ENCODE measurements at regions not wholly inside any gene's neighbourhood (a gene's known extent, or its start where the extent isn't known, plus 50 kb on each side); places are given as distances from the start of the nearest gene placed in this dataset.

DNA sequence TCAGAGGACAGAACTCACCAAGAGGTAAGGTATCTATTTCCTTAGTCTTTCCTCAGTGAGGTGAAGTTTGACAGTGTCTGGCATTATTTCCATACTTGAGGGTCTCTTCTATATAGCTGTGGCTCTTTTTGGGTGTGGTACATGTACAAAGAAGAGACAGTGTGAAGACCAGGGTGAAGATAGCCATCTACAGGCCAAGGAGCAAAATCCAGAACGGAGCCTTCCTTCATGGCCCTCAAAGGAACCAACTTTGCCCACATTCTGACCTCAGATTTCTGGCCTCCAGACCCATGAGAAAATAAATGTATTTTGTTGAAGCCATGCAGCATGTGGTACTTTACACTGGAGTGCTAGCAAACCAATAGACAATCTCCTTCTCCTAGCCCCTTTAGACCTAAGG lies 858.5 kb upstream of the B3GALT2 start:
- TF ChIP-seq, protein P1, sequence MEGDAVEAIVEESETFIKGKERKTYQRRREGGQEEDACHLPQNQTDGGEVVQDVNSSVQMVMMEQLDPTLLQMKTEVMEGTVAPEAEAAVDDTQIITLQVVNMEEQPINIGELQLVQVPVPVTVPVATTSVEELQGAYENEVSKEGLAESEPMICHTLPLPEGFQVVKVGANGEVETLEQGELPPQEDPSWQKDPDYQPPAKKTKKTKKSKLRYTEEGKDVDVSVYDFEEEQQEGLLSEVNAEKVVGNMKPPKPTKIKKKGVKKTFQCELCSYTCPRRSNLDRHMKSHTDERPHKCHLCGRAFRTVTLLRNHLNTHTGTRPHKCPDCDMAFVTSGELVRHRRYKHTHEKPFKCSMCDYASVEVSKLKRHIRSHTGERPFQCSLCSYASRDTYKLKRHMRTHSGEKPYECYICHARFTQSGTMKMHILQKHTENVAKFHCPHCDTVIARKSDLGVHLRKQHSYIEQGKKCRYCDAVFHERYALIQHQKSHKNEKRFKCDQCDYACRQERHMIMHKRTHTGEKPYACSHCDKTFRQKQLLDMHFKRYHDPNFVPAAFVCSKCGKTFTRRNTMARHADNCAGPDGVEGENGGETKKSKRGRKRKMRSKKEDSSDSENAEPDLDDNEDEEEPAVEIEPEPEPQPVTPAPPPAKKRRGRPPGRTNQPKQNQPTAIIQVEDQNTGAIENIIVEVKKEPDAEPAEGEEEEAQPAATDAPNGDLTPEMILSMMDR (IDR thresholded peaks at IDR 0.05; ENCODE audit: borderline replicate concordance, extremely low read depth, low read length, poor library complexity, severe bottlenecking) = no peak
- no peak for TF ChIP-seq EZH2 (IDR thresholded peaks at IDR 0.05; ENCODE audit: borderline replicate concordance, low read depth, low read length, severe bottlenecking)
